Astrocyte of the spinal cord (primary cell): ENCODE measurements at regions not wholly inside any gene's neighbourhood (a gene's known extent, or its start where the extent isn't known, plus 50 kb on each side); places are given as distances from the start of the nearest gene placed in this dataset.

Experiments
- DNase-seq: peaks from one replicate; pipeline ENCODE4 v3.0.0; 2011; ENCODE audit warnings: low read depth, low spot score
- H3K4me3 ChIP-seq: 2 replicates; pipeline ENCODE4 v1.5.1; 2011; ENCODE audit warnings: low read depth, mild to moderate bottlenecking, low read length, moderate library complexity
- CTCF ChIP-seq: IDR thresholded peaks from 2 replicates; pipeline ENCODE4 v1.5.1; 2012; ENCODE audit warnings: low read depth, mild to moderate bottlenecking, low read length, inconsistent platforms
- in situ Hi-C: cut with HindIII; loops from 2 replicates; pipeline ENCODE4 v1.10.0; 2017; ENCODE audit warnings: low sequenced_read_pairs

GRCh38 chr2:6109831-6110230, 417.6 kb downstream of the SOX11 start:
- TF ChIP-seq CTCF: no peak
- in situ Hi-C loops: no loop called here
- no peak for DNase-seq
- no peak overlapping the region for H3K4me3 ChIP-seq

- in situ Hi-C loops: no loop called here
- no peak for DNase-seq
- no peak for TF ChIP-seq CTCF
- H3K4me3 ChIP-seq: no peak overlapping the region
Measured at GRCh38 chr2:6111781-6112261, 419.6 kb downstream of the SOX11 start.

- no peak overlapping the region for H3K4me3 ChIP-seq
- in situ Hi-C loops: no loop called here
- TF ChIP-seq CTCF: no peak
- no peak for DNase-seq
Measured at GRCh38 chr2:6113786-6114185, 421.6 kb downstream of the SOX11 start.

GRCh38 chr2:6127718-6128117, 435.5 kb downstream of the SOX11 start:
- no peak overlapping the region for H3K4me3 ChIP-seq
- no peak for DNase-seq
- in situ Hi-C loops: no loop called here
- TF ChIP-seq CTCF: no peak

- no peak overlapping the region for H3K4me3 ChIP-seq
- DNase-seq: no peak
- in situ Hi-C loops: no loop called here
- TF ChIP-seq CTCF: no peak
Measured at GRCh38 chr2:6139142-6139541, 447.0 kb downstream of the SOX11 start.

- no peak for DNase-seq
- no peak for TF ChIP-seq CTCF
- in situ Hi-C loops: no loop called here
- no peak overlapping the region for H3K4me3 ChIP-seq
Measured at GRCh38 chr2:6139916-6140315, 447.7 kb downstream of the SOX11 start.

GRCh38 chr2:6140509-6140908, 448.3 kb downstream of the SOX11 start:
- no peak overlapping the region for H3K4me3 ChIP-seq
- in situ Hi-C loops: no loop called here
- no peak for DNase-seq

More at GRCh38 chr2:6140509-6140908, 448.3 kb downstream of the SOX11 start:
- TF ChIP-seq CTCF: no peak
